ENCODE measurements at regions not wholly inside any gene's neighbourhood (a gene's known extent, or its start where the extent isn't known, plus 50 kb on each side); places are given as distances from the start of the nearest gene placed in this dataset.

GRCh38 chrX:8273451-8273895 lies 102.4 kb upstream of the VCX2 start:
- no peak for TF ChIP-seq POLR2A (IDR thresholded peaks at IDR 0.05)
- no peak for TF ChIP-seq EP300 (IDR thresholded peaks at IDR 0.05)
- no peak for TF ChIP-seq CTCF (IDR thresholded peaks at IDR 0.05)
- no peak for DNase-seq (ENCODE audit: low spot score in 2 of 2)

GRCh38 chrX:8274170-8274569 lies 103.1 kb upstream of the VCX2 start:
- DNase-seq (ENCODE audit: low spot score in 2 of 2), result no peak
- Histone ChIP-seq H3K4me3 (no peak overlapping the region), H3K27me3 (no peaks in the 10 kb centered on the region), H3K9me3 (no peaks in the 10 kb centered on the region), H3K27ac (no peak overlapping the region), H3K36me3 (no peaks in the 10 kb centered on the region), H3K4me1 (no peaks in the 10 kb centered on the region)
- WGBS, 2 donors, result 85 to 97% methylated on average over 2 of the region's 2 CpGs
- TF ChIP-seq EP300 (IDR thresholded peaks at IDR 0.05) (no peak), CTCF (IDR thresholded peaks at IDR 0.05) (no peak), POLR2A (IDR thresholded peaks at IDR 0.05) (no peak)

More at GRCh38 chrX:8273451-8273895, 102.4 kb upstream of the VCX2 start:
- no peak overlapping the region for H3K27ac ChIP-seq
- H3K4me1 ChIP-seq, result no peaks in the 10 kb centered on the region
- WGBS, 2 donors, result 77 to 81% methylated on average over 5 of the region's 5 CpGs
- no peaks in the 10 kb centered on the region for H3K9me3 ChIP-seq
- no peaks in the 10 kb centered on the region for H3K36me3 ChIP-seq
- H3K27me3 ChIP-seq, result no peaks in the 10 kb centered on the region
- H3K4me3 ChIP-seq, result no peak overlapping the region

- DNase-seq (ENCODE audit: low spot score in 2 of 2), result no peak
- 59 to 67% methylated on average over 3 of the region's 3 CpGs for WGBS, 2 donors
- no peaks in the 10 kb centered on the region for H3K36me3 ChIP-seq
- no peaks in the 10 kb centered on the region for H3K27me3 ChIP-seq
- H3K4me1 ChIP-seq, result no peaks in the 10 kb centered on the region
- no peak overlapping the region for H3K27ac ChIP-seq
- TF ChIP-seq POLR2A (IDR thresholded peaks at IDR 0.05) (no peak), CTCF (IDR thresholded peaks at IDR 0.05) (no peak), EP300 (IDR thresholded peaks at IDR 0.05) (no peak)
- no peak overlapping the region for H3K4me3 ChIP-seq
- H3K9me3 ChIP-seq, result no peaks in the 10 kb centered on the region
Observed at GRCh38 chrX:8278557-8278956, 107.5 kb upstream of the VCX2 start.

GRCh38 chrX:8279323-8279722 lies 108.3 kb upstream of the VCX2 start:
- no peak for DNase-seq (ENCODE audit: low spot score in 2 of 2)
- H3K36me3 ChIP-seq, result no peaks in the 10 kb centered on the region
- H3K9me3 ChIP-seq, result no peaks in the 10 kb centered on the region
- H3K4me3 ChIP-seq, result no peak overlapping the region
- TF ChIP-seq EP300 (IDR thresholded peaks at IDR 0.05), result no peak
- no peak for TF ChIP-seq CTCF (IDR thresholded peaks at IDR 0.05)
- no peak for TF ChIP-seq POLR2A (IDR thresholded peaks at IDR 0.05)
- no peaks in the 10 kb centered on the region for H3K27me3 ChIP-seq
- H3K27ac ChIP-seq, result no peak overlapping the region
- 62 to 85% methylated on average over 2 of the region's 2 CpGs for WGBS, 2 donors
- no peaks in the 10 kb centered on the region for H3K4me1 ChIP-seq

- no peak overlapping the region for H3K27ac ChIP-seq
- no peak for DNase-seq (ENCODE audit: low spot score in 2 of 2)
- TF ChIP-seq POLR2A (IDR thresholded peaks at IDR 0.05) (no peak), EP300 (IDR thresholded peaks at IDR 0.05) (no peak), CTCF (IDR thresholded peaks at IDR 0.05) (no peak)
- no peaks in the 10 kb centered on the region for H3K4me1 ChIP-seq
- H3K36me3 ChIP-seq, result no peaks in the 10 kb centered on the region
- H3K27me3 ChIP-seq, result no peaks in the 10 kb centered on the region
- no peaks in the 10 kb centered on the region for H3K9me3 ChIP-seq
- H3K4me3 ChIP-seq, result no peak overlapping the region
- 67 to 73% methylated on average over 2 of the region's 2 CpGs for WGBS, 2 donors
Observed at GRCh38 chrX:8284131-8284530, 113.1 kb upstream of the VCX2 start.
